HG02973 (cell line): ENCODE measurements at regions not wholly inside any gene's neighbourhood (a gene's known extent, or its start where the extent isn't known, plus 50 kb on each side); places are given as distances from the start of the nearest gene placed in this dataset.
"Not testable (repeated sequence)": the region's sequence is repeated elsewhere in the genome, so short reads cannot be mapped to it uniquely, and the experiment has no call there.

ENCODE experiments used
- ATAC-seq: cut with Tn5 transposase; IDR thresholded peaks from one replicate; pipeline ENCODE4 v1.9.1; 2021; ENCODE audit warnings: moderate library complexity; ENCODE audit not compliant: unreplicated experiment

DNA sequence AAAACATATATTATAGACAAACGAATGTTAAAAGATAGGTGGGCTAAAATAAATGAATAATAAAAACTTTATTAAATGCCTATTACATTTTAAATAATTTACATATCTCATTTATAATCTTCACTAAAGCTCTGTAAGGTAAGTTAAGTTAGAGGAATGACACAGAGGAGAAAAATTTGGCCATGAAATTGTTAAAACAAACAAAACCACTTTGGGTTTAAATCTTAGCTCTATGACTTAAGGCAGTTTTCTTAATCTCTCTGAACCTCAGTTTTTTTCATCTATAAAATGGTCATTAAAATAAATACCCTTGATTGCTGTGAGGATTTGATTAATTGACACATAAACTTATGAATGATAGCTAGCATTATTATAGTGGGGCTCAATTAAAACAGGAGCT lies 404.8 kb upstream of the ATP11B start:
- ATAC-seq, result no peak

DNA sequence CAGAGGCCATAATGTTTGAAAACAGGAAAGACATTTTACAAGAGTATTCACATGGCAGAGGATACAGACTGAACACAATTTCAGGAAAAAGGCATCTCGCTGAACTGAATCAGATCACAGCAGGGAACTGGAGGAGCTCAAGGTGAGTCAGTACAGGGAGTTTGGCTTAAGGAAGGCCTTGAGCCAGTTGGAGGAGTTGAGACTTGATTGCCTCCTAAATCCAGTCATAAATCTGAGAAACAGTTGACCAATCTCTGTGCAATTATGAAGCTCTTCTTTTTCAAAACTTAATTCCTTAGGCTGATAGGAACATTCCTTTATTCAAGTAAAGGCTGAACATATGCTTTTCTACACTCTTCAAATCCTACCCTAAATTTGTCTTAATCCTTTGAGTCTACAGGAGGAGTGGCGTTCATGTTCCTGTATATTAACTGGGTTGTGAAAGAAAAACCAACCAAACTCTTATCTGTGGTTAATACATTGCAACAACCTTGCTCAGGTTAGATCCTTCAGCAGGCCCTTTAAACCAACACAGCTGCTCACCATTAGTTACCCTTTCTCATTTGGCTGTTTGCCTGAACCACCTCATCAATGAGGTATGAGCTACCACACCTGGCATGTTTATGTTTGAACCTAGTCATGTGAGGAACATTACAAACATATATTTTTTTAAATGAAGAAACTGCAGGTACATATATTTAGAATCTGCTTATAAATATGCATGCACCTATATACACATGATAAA lies 404.1 kb upstream of the ATP11B start:
- ATAC-seq, result no peak

DNA sequence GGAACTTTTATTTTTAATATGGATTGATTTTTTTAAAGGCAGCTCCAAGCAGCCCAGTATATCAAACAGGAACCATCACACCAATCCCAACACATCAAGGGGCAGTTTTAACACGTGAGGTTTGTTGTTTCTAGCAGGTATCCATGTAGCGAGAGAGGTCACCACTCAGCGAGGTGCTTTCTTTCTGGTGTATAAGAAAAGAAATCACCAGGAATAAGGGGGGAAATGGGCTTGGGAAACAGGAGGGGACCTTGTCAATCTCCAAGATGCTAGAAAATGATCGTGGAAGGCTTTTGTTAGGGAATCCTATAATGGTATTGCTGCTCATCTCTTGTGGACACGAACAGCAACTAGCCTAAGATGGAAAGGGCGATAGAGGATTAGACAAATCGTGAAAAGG lies 402.9 kb upstream of the ATP11B start:
- ATAC-seq, result no peak

DNA sequence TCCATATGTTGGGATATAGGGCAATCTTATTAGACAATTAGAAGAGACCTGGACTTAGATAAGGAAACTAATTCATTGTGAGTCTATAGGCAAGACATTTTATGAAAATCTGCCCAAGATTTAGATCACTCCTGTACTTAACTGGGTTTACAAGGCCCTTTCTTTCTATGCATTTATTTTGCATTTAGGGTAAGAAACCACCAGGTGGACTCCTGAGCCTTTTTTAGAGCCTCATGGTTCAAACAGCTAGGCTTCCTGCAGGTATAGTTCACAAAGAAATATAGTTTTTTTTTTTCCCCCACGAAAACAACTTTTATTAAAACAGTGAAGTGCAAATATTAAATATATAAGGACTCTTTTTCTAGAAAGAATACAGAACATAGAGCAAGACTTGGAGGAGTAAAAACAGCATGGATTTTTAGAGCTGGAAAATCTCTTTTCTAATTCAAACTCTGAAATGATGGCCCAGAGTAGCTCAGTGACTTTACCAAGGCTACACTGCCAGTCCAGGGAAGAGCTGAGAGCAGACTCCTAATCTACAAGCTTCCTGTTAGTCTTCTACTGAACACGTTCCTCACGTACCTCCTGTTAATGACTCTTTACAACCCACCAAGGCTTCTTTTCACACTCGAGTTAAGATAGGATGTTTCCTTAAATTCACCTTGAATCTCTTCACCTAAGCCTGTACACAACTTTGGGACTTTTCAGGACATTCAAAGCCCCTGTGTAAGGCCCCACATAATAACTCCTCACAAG lies 400.9 kb upstream of the ATP11B start:
- ATAC-seq, result no peak

DNA sequence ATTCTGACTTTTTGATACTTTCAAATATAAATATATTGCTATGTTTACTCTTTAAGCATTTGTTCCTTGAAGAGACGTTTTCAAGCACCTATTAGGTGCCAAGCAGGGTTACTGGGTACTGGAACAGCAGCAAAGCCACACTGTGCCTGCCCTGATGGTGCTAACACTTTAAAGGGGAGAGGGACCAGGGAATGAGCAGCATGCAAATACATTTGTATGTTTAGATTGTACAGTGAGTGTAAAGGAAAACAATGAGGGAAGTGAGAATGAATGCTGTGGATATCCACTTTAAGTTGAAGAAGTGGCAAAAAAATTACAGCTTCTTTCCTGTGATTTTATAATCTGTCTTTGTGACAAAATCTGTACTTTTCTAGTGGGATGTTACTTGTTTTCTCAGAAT lies 400.2 kb upstream of the ATP11B start:
- no peak for ATAC-seq

DNA sequence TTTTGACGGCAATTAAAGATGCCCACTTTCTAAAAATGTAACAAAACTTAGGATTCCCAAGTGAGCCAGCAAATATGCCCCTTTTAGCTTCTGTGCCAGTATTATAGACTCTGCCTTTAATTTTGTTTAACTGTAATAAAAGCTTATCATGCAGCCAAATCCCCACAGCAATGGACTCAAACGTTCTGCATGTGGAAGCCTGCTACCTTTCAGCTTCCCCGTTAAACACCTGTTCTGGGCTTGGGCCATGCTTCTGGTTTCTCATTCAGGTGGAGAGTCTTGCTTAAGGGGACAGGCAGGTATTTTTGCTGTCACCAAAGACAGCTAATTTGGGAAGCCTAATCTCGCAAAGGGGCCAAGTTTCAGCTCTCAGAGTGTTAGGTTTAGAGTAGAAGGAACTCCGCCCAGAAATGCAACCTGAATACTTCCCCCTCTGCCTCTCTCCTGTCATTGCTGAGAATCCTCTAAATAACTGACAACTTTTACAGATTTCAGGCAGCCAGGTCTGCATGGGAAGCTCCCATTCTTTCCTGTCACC lies 399.4 kb upstream of the ATP11B start:
- no peak for ATAC-seq

DNA sequence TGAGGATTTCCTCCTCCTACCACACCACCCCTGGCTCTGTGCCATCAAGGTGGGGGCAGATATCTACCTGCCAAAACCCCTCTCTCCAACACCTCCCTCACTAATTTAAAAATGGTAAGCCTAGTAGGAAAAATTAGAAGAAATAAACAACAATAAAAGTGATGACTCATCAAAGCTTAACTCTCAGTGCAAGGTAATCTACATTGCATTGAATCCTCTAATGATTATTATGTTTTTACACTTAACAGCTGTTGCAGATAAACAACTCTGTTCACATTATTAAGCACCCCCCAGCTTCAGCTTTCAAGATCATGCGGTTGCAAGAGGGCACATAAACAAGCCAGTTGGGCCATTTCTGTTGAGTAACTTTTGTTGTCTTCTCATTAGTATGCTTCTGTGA lies 396.1 kb upstream of the ATP11B start:
- ATAC-seq, result no peak

DNA sequence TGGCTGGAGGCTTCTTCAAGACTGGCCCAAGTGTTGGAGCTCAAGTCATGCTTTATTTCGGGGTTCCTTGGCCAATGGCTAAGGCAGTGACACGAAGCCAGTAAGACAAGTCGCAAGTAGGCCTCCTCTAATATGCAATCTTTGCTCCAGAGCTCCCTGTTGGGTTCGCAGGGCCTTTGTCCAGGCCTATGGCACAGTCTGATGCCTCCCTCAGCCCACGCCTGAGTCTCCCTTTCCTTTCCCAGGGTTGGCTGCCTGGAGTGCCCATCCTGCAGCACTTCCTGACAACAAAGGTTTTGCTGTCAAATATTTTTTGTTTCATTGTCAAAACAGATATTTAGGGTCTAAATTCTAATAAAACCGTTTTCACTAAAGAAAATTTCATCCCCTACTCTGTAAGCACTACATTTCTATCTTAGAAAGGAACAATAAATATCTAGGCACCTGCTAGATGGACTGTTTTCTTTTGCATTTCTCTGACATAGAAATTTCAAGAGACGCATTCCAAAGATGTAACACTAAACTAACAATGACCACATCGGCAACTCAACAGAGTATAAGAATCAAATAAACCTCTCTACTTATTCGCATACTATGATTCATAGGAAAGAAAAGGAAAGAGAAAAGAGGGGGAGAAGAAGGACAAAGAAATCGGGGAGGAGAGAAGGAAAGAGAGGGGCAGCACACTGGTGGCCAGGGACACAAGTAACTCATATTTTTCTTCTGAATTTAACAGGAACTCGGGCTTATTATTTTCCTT lies 393.1 kb upstream of the ATP11B start:
- no peak for ATAC-seq

DNA sequence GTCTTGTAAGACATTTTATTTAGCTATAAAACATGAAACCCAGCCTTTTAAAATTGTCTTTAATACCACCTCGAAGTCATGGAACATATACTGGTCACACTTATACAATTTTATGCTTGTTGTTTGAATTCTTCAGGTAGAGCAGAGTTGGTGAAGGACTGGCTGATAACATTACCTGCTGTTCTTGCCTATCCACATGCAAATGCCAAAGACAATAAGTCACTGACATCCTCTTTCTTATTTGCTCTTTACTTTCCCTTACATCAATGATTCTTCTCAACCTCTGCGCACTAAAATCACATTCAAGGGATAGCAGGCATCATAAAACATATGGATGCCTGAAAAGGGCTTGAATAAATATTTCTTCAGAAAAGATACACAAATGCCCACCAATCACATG lies 392.5 kb upstream of the ATP11B start:
- no peak for ATAC-seq

DNA sequence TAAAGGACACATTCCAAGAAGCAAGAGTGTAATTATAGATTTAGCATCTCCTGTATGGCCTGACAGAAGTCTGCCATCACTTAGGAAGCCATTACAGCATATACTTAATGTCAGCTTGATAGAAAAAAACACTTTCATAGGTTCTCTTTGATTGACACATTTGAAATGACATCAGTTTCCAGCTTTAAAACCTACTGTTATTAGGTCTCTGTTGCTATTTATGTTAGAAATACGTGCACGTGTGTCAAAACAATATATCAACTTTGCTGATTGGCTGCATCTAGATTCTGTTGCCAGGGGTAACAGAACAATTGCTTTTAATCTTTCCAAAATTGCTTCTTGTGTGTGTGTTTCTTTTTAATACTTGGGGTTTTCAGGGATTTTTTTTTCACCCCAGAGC lies 389.3 kb upstream of the ATP11B start:
- ATAC-seq, result no peak

DNA sequence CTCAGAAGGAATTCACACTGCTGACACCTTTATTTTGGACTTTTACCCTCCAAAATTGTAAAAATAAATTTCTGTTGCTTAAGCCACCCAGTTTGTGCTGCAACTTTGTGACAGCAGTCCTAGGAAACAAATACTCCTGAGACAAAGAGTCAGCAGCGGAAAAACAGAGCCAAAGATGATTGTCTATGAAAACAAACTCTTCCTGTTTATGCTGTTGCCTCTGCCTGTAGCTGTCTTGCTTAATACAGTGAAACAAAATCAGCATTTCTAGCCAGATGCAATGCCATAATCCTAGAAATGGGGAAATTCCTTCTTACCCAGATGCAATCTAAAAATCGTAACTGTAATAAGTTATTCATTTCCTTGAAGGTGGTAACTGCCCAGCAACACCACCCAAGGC lies 387.5 kb upstream of the ATP11B start:
- ATAC-seq, result no peak

DNA sequence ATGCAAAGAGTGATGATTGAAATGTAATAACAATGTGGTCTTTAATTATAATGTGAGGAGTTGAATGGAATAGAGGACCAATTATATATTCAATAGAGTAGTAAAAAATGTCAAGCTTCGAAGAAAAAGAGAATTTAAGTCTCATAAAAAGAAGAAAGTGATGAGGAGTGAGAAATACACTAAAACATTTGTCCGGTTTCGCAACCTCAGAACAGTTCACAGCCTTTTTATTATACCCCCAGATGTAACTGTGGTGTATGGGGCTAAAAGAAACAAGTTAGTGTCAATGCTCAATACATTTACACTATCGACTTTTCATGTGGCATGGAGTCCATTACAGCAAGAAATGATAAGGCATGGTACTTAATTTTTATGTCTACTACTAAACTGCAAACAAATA lies 386.5 kb upstream of the ATP11B start:
- no peak for ATAC-seq

DNA sequence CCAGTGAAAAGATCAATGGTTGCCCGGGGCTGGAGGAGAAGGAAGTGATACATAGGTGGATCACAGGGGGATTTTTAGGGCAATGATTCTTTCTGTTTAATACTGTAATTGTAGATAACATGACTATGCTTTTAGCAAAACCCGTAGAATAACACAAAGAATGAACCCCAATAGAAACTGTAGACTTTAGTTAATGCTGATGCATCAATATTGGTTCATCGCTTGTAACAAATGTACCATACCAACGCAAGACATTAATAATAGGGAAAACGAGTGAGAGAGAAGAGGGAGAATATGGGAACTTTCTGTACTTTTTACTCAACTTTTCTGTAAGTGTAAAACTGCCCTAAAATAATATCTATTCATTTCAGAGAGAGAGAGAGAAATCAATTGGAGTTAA lies 383.3 kb upstream of the ATP11B start:
- no peak for ATAC-seq

DNA sequence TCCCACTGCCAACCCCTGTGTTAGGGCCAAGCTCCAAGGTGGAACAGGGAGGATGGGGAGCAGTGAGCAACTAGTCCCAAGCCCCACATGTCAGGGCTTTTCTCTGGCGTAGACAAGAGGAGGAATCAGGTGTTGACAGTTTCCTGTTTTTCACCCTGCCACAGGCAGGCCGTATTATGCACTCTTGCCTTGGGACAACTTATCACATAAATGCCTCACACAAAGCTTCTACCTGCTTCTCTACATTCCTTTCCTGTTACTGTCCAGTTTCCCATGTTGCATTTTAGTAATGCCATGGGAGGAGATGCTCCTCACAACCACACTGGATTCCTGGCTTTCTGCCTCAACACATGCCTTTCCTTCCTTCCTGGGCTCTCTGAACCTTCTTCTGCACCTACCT lies 381.2 kb upstream of the ATP11B start:
- ATAC-seq, result no peak

DNA sequence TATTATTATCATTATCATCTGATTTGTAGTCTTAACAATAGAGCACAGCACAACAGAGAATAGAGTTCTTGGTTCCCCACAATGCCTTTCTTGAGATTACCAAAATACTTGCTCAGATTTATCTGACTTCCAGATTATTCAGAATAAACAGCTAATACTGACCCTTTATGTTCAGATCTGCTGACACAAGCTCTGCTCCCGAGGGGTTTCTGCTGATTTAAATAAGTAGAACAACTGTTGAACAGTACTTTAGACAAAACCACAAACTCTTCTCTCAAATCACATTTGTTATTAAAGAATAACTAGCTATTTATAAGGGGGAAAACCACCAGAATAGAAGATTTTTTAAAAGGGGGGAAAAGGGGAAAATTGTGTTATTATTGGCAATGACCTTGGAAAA lies 380.2 kb upstream of the ATP11B start:
- ATAC-seq, result no peak

DNA sequence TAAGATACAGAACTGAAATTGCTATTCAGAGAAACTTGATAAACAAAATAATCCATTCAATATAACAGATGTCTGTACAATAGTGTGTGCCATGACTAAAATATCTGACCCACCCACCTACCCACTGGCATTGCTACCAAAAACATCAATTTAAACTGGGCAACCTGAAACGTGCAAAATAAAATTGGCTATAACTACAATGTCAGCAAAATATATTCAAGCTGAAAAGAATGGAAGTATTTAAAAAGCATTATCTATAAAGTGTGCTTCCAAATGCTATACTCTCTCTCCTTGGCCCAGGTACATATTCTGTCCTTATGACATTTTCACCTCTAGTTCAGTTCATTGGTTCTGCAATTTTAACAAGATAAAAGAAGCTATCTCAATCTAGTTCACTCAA lies 379.6 kb upstream of the ATP11B start:
- no peak for ATAC-seq

DNA sequence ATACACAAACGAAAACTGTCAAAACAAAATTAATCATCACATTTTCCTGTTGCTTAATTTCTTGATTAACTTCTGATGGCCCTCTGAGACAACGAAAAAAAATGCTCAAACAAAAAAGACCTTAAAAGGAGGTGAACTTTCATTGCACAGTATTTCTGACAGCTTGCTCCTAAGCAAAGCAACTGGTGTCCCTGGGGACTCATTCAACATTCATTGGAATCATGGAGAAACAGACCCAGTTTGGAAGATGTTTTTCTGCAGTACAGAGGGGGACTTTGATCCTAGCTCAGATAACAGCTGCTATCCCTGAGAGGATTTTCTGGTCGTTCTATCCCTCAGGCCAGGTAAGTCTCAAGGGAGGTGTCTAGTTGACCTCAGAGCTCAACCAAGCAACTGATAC lies 378.7 kb upstream of the ATP11B start:
- no peak for ATAC-seq

DNA sequence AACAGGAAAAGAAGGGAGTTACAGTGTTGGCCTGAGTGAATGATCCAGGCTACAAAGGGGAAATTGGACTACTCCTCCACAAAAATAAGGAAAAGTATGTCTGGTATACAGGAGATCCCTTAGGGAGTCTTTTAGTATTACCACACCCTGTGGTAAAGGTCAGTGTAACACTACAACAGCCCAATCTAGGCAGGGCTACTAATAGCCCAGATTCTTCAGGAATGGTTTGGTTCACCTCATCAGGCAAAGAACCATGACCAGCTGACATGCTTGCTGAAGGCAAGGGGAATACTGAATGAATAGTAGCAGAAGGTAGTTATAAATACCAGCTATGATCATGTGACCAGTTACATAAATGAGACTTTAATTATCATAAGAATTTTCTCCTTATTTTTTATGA lies 372.6 kb upstream of the ATP11B start:
- no peak for ATAC-seq

DNA sequence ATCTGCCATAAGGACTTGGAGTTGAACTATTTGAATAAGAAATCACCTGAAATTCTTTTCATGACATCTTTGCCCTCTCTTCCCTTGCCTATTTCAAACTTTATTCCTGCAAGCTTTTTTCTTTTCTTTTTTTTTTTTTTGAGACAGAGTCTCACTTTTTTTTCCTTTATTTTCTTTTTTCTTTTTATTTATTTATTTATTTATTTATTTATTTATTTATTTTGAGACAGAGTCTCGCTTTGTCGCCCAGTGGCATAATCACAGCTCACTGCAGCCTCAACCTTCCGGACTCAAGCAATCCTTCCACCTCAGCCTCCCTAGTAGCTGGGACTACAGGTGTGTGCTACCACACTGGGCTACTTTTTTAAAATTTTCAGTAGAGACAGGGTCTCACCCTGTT lies 369.3 kb upstream of the ATP11B start:
- ATAC-seq, result no peak

DNA sequence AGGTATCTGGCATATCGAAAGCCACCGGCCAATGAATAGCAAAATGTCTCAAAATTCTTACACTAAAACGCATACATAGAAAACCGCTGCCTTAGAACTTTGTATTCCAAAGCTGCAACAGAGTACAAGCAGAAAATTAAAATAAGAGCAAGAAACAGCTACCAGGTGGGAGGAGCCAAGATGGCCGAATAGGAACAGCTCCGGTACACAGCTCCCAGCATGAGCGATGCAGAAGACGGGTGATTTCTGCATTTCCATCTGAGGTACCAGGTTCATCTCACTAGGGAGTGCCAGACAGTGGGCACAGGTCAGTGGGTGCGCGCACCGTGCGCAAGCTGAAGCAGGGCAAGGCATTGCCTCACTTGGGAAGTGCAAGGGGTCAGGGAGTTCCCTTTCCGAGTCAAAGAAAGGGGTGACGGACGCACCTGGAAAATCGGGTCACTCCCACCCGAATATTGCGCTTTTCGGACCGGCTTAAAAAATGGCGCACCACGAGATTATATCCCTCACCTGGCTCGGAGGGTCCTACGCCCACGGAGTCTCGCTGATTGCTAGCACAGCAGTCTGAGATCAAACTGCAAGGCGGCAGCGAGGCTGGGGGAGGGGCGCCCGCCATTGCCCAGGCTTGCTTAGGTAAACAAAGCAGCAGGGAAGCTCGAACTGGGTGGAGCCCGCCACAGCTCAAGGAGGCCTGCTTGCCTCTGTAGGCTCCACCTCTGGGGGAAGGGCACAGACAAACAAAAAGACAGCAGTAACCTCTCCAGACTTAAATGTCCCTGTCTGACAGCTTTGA lies 367.2 kb upstream of the ATP11B start:
- not testable (repeated sequence) for ATAC-seq

DNA sequence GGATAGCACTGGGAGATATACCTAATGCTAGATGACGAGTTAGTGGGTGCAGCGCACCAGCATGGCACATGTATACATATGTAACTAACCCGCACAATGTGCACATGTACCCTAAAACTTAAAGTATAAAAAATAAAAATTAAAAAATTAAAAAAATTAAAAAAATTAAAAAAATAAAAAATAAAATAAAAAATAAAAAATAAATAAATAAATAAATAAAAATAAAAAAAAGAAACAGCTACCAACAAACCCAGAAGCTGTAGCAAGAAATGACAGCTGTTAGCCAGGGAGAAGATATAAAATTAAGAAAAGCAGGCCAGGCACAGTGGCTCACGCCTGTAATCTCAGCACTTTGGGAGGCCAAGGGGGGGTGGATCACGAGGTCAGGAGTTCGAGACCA lies 361.3 kb upstream of the ATP11B start:
- not testable (repeated sequence) for ATAC-seq
